GM21423 (cell line): ENCODE measurements at regions not wholly inside any gene's neighbourhood (a gene's known extent, or its start where the extent isn't known, plus 50 kb on each side); places are given as distances from the start of the nearest gene placed in this dataset.

Experiments used
- ATAC-seq: cut with Tn5 transposase; IDR thresholded peaks from one replicate; pipeline ENCODE4 v1.9.1; 2021; ENCODE audit warnings: mild to moderate bottlenecking, moderate library complexity; ENCODE audit not compliant: unreplicated experiment

GRCh38 chr13:31675440-31675953 lies 63.8 kb upstream of the RXFP2 start:
- no peak for ATAC-seq

GRCh38 chr13:31681133-31681532 lies 58.2 kb upstream of the RXFP2 start:
- no peak for ATAC-seq

- no peak for ATAC-seq
Measured at GRCh38 chr13:31684466-31684865, 54.9 kb upstream of the RXFP2 start.

- ATAC-seq: no peak
Measured at GRCh38 chr13:31686670-31687425, 52.5 kb upstream of the RXFP2 start.
